C4-2B (cell line): ENCODE measurements at regions not wholly inside any gene's neighbourhood (a gene's known extent, or its start where the extent isn't known, plus 50 kb on each side); places are given as distances from the start of the nearest gene placed in this dataset.

Experiments used
- CTCF ChIP-seq: fragments of 450-650 bp; conservative IDR thresholded peaks from 2 replicates; pipeline ENCODE4 v1.5.1; 2017; ENCODE audit warnings: mild to moderate bottlenecking
- ZFX ChIP-seq: fragments of 450-650 bp; IDR thresholded peaks from 2 replicates; pipeline ENCODE4 v1.6.1; 2017

GRCh38 chr12:124647316-124647715, 79.9 kb upstream of the NCOR2 start:
- no peak for TF ChIP-seq CTCF
- TF ChIP-seq ZFX: no peak
